Tibial nerve (tissue), 4 donors: ENCODE measurements at regions not wholly inside any gene's neighbourhood (a gene's known extent, or its start where the extent isn't known, plus 50 kb on each side); places are given as distances from the start of the nearest gene placed in this dataset.
"Not testable (repeated sequence)": the region's sequence is repeated elsewhere in the genome, so short reads cannot be mapped to it uniquely, and the experiment has no call there.

Experiments used
- CTCF ChIP-seq, 5 experiments: fragments of 200-600 bp in 3 of 5; fragments of 450-650 bp in 2 of 5; sonication (generic) in 3 of 5; IDR thresholded peaks; one replicate each; pipeline ENCODE4 v1.5.1; 2016 to 2019; ENCODE audit warnings: antibody characterized with exemption in 5 of 5, mild to moderate bottlenecking in 3 of 5, moderate library complexity in 2 of 5
- EP300 ChIP-seq, 2 donors: sonication (generic); formaldehyde crosslinking; IDR thresholded peaks; one replicate each; pipeline ENCODE4 v1.6.1; 2017; ENCODE audit warnings: antibody characterized with exemption in 2 of 2, mild to moderate bottlenecking in 1 of 2
- POLR2A ChIP-seq, 2 donors: fragments of 450-650 bp; IDR thresholded peaks; one replicate each; pipeline ENCODE4 v1.6.1; 2017; ENCODE audit warnings: antibody characterized with exemption in 2 of 2, mild to moderate bottlenecking in 2 of 2, moderate library complexity in 2 of 2

DNA sequence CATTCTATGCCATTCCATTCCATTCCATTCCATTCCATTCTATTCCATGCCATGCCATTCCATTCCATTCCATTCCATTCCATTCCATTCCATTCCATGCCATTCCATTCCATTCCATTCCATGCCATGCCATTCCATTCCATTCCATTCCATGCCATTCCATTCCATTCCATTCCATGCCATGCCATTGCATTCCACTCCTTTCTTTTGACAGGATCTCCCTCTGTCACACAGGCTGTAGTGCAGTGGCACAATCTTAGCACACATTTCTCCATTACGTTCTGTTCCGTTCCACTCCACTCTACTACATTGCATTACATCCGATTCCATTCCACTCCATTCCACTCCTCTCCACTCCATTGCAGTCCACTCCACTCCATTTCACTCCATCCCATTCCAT, 637.9 kb downstream of the TP53TG3F start:
- TF ChIP-seq CTCF, POLR2A, EP300 (IDR thresholded peaks at IDR 0.05): not testable (repeated sequence)
